HG03354 (cell line): ENCODE measurements at regions not wholly inside any gene's neighbourhood (a gene's known extent, or its start where the extent isn't known, plus 50 kb on each side); places are given as distances from the start of the nearest gene placed in this dataset.
"Not testable (repeated sequence)": the region's sequence is repeated elsewhere in the genome, so short reads cannot be mapped to it uniquely, and the experiment has no call there.

Source experiments
- ATAC-seq: cut with Tn5 transposase; IDR thresholded peaks from one replicate; pipeline ENCODE4 v1.9.1; 2021; ENCODE audit warnings: mild to moderate bottlenecking; ENCODE audit not compliant: unreplicated experiment, poor library complexity, severe bottlenecking

GRCh38 chr3:65178703-65179102 lies 490.9 kb upstream of the ADAMTS9 start:
- no peak for ATAC-seq

GRCh38 chr3:65177960-65178376 lies 490.2 kb upstream of the ADAMTS9 start:
- no peak for ATAC-seq

- ATAC-seq, result no peak
Measured at GRCh38 chr3:65174713-65175112, 486.9 kb upstream of the ADAMTS9 start.

- no peak for ATAC-seq
Measured at GRCh38 chr3:65173841-65174240, 486.0 kb upstream of the ADAMTS9 start.

- no peak for ATAC-seq
Measured at GRCh38 chr3:65172209-65172608, 484.4 kb upstream of the ADAMTS9 start.

- no peak for ATAC-seq
Measured at GRCh38 chr3:65170390-65171042, 482.7 kb upstream of the ADAMTS9 start.

GRCh38 chr3:65169961-65170360 lies 482.2 kb upstream of the ADAMTS9 start:
- no peak for ATAC-seq

GRCh38 chr3:65168547-65168946 lies 480.7 kb upstream of the ADAMTS9 start:
- ATAC-seq, result no peak

- ATAC-seq, result no peak
Measured at GRCh38 chr3:65166531-65166930, 478.7 kb upstream of the ADAMTS9 start.

- no peak for ATAC-seq
Measured at GRCh38 chr3:65158023-65158422, 470.2 kb upstream of the ADAMTS9 start.

GRCh38 chr3:65153850-65154512 lies 466.2 kb upstream of the ADAMTS9 start:
- ATAC-seq, result no peak

- ATAC-seq, result no peak
Measured at GRCh38 chr3:65151666-65152065, 463.9 kb upstream of the ADAMTS9 start.

- ATAC-seq, result no peak
Measured at GRCh38 chr3:65149877-65150276, 462.1 kb upstream of the ADAMTS9 start.

GRCh38 chr3:65148687-65149086 lies 460.9 kb upstream of the ADAMTS9 start:
- ATAC-seq, result no peak

- no peak for ATAC-seq
Measured at GRCh38 chr3:65146179-65146578, 458.4 kb upstream of the ADAMTS9 start.

- ATAC-seq, result no peak
Measured at GRCh38 chr3:65145680-65146079, 457.9 kb upstream of the ADAMTS9 start.

- ATAC-seq, result no peak
Measured at GRCh38 chr3:65144791-65145351, 457.1 kb upstream of the ADAMTS9 start.

- no peak for ATAC-seq
Measured at GRCh38 chr3:65142456-65142855, 454.7 kb upstream of the ADAMTS9 start.

GRCh38 chr3:65138556-65138955 lies 450.8 kb upstream of the ADAMTS9 start:
- ATAC-seq, result no peak

- not testable (repeated sequence) for ATAC-seq
Measured at GRCh38 chr3:65133752-65134151, 446.0 kb upstream of the ADAMTS9 start.

GRCh38 chr3:65130782-65131181 lies 443.0 kb upstream of the ADAMTS9 start:
- ATAC-seq, result no peak
